GM23338 (cell line): ENCODE measurements at regions not wholly inside any gene's neighbourhood (a gene's known extent, or its start where the extent isn't known, plus 50 kb on each side); places are given as distances from the start of the nearest gene placed in this dataset.

ENCODE experiments used
- ATAC-seq: fragments of 200-7000 bp; cut with Tn5 transposase; 3 replicates; pipeline ENCODE4 v1.9.1; 2020
- DNase-seq: peaks from one replicate; pipeline ENCODE4 v3.0.0-alpha.2; 2015; ENCODE audit warnings: low spot score
- H2AFZ ChIP-seq: fragments of 200-600 bp; sonication (generic); 2 replicates; pipeline ENCODE4 v1.8.0; 2016; ENCODE audit warnings: antibody characterized with exemption, mild to moderate bottlenecking, moderate library complexity
- H3F3A ChIP-seq: fragments of 200-600 bp; sonication (generic); replicated peaks from 2 replicates; pipeline ENCODE4 v1.8.0; 2017; ENCODE audit warnings: antibody characterized with exemption, mixed run types, low read depth
- H3K27ac ChIP-seq: fragments of 200-600 bp; sonication (generic); 2 replicates; pipeline ENCODE4 v1.6.1; 2016; ENCODE audit warnings: low read depth
- H3K27me3 ChIP-seq: fragments of 200-600 bp; sonication (generic); 2 replicates; pipeline ENCODE4 v1.8.0; 2016; ENCODE audit warnings: mild to moderate bottlenecking, mixed run types, moderate library complexity; ENCODE audit not compliant: insufficient read depth
- H3K36me3 ChIP-seq: fragments of 200-600 bp; sonication (generic); 2 replicates; pipeline ENCODE4 v1.8.0; 2016; ENCODE audit warnings: mild to moderate bottlenecking; ENCODE audit not compliant: insufficient read depth
- H3K4me1 ChIP-seq: fragments of 200-600 bp; sonication (generic); 2 replicates; pipeline ENCODE4 v1.8.0; 2016; ENCODE audit warnings: mild to moderate bottlenecking, moderate library complexity; ENCODE audit not compliant: insufficient read depth
- H3K4me2 ChIP-seq: fragments of 200-600 bp; sonication (generic); 2 replicates; pipeline ENCODE4 v1.7.1; 2017; ENCODE audit warnings: mixed run types
- H3K4me3 ChIP-seq: fragments of 200-600 bp; sonication (generic); 2 replicates; pipeline ENCODE4 v1.6.1; 2016; ENCODE audit warnings: mixed run types
- H3K79me2 ChIP-seq: fragments of 200-600 bp; sonication (generic); replicated peaks from 2 replicates; pipeline ENCODE4 v1.8.0; 2017; ENCODE audit warnings: mild to moderate bottlenecking; ENCODE audit not compliant: insufficient read depth
- H3K9me2 ChIP-seq: fragments of 200-600 bp; sonication (generic); 2 replicates; pipeline ENCODE4 v1.8.0; 2017; ENCODE audit not compliant: insufficient read depth
- H4K20me1 ChIP-seq: fragments of 200-600 bp; sonication (generic); replicated peaks from 2 replicates; pipeline ENCODE4 v1.8.0; 2017; ENCODE audit warnings: mild to moderate bottlenecking; ENCODE audit not compliant: insufficient read depth
- H3K27ac Mint-ChIP-seq: 2 replicates; pipeline ENCODE4 v1.8.0; 2020; ENCODE audit warnings: inconsistent platforms, mild to moderate bottlenecking, moderate library complexity, mixed read lengths
- H3K27me3 Mint-ChIP-seq: 3 replicates; pipeline ENCODE4 v1.8.0; 2022; ENCODE audit warnings: low read depth, mild to moderate bottlenecking, moderate library complexity, mixed read lengths, inconsistent platforms; ENCODE audit not compliant: insufficient read depth, poor library complexity
- H3K36me3 Mint-ChIP-seq: 3 replicates; pipeline ENCODE4 v1.8.0; 2021; ENCODE audit warnings: low read depth, mild to moderate bottlenecking, inconsistent platforms, moderate library complexity, mixed read lengths
- H3K4me1 Mint-ChIP-seq: 3 replicates; pipeline ENCODE4 v1.8.0; 2020; ENCODE audit warnings: mild to moderate bottlenecking, inconsistent platforms, mixed read lengths
- H3K4me3 Mint-ChIP-seq: 3 replicates; pipeline ENCODE4 v1.8.0; 2021; ENCODE audit warnings: moderate library complexity, mild to moderate bottlenecking, inconsistent platforms, mixed read lengths
- H3K9me3 Mint-ChIP-seq: 3 replicates; pipeline ENCODE4 v1.8.0; 2020; ENCODE audit warnings: moderate library complexity, mild to moderate bottlenecking, inconsistent platforms, mixed read lengths
- CREB1 ChIP-seq: fragments of 250-450 bp; sonication (Bioruptor Pico); IDR thresholded peaks from 2 replicates; pipeline ENCODE4 v1.5.0; 2020; ENCODE audit warnings: low read depth, mild to moderate bottlenecking, moderate library complexity
- CTCF ChIP-seq, 2 experiments: fragments of 200-600 bp in 1 of 2; sonication (generic) in 1 of 2; conservative IDR thresholded peaks; 2 replicates each; pipeline versions ENCODE4 v1.5.1 to v1.6.1; 2016 to 2017; ENCODE audit warnings: antibody characterized with exemption in 2 of 2, low read depth in 2 of 2, mild to moderate bottlenecking in 2 of 2, moderate library complexity in 1 of 2
- EZH2 ChIP-seq: fragments of 200-600 bp; sonication (generic); IDR thresholded peaks from one replicate; pipeline ENCODE4 v1.8.0; 2017; ENCODE audit warnings: antibody characterized with exemption, mild to moderate bottlenecking, low read depth; ENCODE audit not compliant: unreplicated experiment
- EZH2phosphoT487 ChIP-seq: fragments of 200-600 bp; sonication (generic); IDR thresholded peaks from one replicate; pipeline ENCODE4 v1.8.1; 2018; ENCODE audit warnings: antibody characterized with exemption; ENCODE audit not compliant: unreplicated experiment
- JUNB ChIP-seq: IDR thresholded peaks from one replicate; pipeline ENCODE4 v1.6.1; 2016; ENCODE audit warnings: antibody characterized with exemption; ENCODE audit not compliant: unreplicated experiment
- NANOG ChIP-seq: IDR thresholded peaks from 2 replicates; pipeline ENCODE4 v1.6.1; 2016; ENCODE audit warnings: antibody characterized with exemption, borderline replicate concordance
- POLR2AphosphoS5 ChIP-seq: IDR thresholded peaks from 2 replicates; pipeline ENCODE4 v1.6.1; 2016; ENCODE audit warnings: antibody characterized with exemption, low read depth
- STAT1 ChIP-seq: IDR thresholded peaks from one replicate; pipeline ENCODE4 v1.6.1; 2016; ENCODE audit warnings: antibody characterized with exemption; ENCODE audit not compliant: unreplicated experiment
- ZNF114 ChIP-seq: fragments of 250-450 bp; sonication (Bioruptor Pico); IDR thresholded peaks from 2 replicates; pipeline ENCODE4 v1.5.0; 2020; ENCODE audit warnings: mild to moderate bottlenecking, moderate library complexity
- ZNF331 ChIP-seq: fragments of 250-450 bp; sonication (Bioruptor Pico); IDR thresholded peaks from 2 replicates; pipeline ENCODE4 v1.5.0; 2020; ENCODE audit warnings: low read depth, mild to moderate bottlenecking, moderate library complexity
- ZNF462 ChIP-seq: fragments of 250-450 bp; sonication (Bioruptor Pico); IDR thresholded peaks from 2 replicates; pipeline ENCODE4 v1.5.0; 2020; ENCODE audit warnings: mild to moderate bottlenecking, moderate library complexity
- TF ChIP-seq, protein P1 (sequence below): IDR thresholded peaks from one replicate; pipeline ENCODE4 v1.6.1; 2018; ENCODE audit warnings: antibody characterized with exemption; ENCODE audit not compliant: unreplicated experiment
- TF ChIP-seq, protein P2 (sequence below): IDR thresholded peaks from 2 replicates; pipeline ENCODE4 v1.6.1; 2016; ENCODE audit warnings: antibody characterized with exemption

- no peaks in the 10 kb centered on the region for H3K27me3 ChIP-seq
- no peaks in the 10 kb centered on the region for H3K36me3 ChIP-seq
- no peaks in the 10 kb centered on the region for H3K9me3 Mint-ChIP-seq
- ATAC-seq = no peak
- H3K4me1 Mint-ChIP-seq = peaks cover 2% of the 10 kb centered on the region; the same call in 1 of the 3 replicates
- H3K4me1 ChIP-seq = 0 out of 2 replicates have a peak, but pooled peaks cover 4% of the 10 kb centered on the region
- H3K4me3 ChIP-seq = no peak overlapping the region
- H4K20me1 ChIP-seq = no peaks in the 10 kb centered on the region
- no peaks in the 10 kb centered on the region for H3K79me2 ChIP-seq
- no peak overlapping the region for H3K27ac ChIP-seq
- TF ChIP-seq ZNF114 (CRISPR knock-in tag) = no peak
- TF ChIP-seq JUNB = no peak
- TF ChIP-seq CREB1 = no peak
- TF ChIP-seq CTCF (conservative IDR thresholded peaks at IDR 0.05; ENCODE audit: low read depth in 2 of 2) = no peak
- TF ChIP-seq, protein P1, sequence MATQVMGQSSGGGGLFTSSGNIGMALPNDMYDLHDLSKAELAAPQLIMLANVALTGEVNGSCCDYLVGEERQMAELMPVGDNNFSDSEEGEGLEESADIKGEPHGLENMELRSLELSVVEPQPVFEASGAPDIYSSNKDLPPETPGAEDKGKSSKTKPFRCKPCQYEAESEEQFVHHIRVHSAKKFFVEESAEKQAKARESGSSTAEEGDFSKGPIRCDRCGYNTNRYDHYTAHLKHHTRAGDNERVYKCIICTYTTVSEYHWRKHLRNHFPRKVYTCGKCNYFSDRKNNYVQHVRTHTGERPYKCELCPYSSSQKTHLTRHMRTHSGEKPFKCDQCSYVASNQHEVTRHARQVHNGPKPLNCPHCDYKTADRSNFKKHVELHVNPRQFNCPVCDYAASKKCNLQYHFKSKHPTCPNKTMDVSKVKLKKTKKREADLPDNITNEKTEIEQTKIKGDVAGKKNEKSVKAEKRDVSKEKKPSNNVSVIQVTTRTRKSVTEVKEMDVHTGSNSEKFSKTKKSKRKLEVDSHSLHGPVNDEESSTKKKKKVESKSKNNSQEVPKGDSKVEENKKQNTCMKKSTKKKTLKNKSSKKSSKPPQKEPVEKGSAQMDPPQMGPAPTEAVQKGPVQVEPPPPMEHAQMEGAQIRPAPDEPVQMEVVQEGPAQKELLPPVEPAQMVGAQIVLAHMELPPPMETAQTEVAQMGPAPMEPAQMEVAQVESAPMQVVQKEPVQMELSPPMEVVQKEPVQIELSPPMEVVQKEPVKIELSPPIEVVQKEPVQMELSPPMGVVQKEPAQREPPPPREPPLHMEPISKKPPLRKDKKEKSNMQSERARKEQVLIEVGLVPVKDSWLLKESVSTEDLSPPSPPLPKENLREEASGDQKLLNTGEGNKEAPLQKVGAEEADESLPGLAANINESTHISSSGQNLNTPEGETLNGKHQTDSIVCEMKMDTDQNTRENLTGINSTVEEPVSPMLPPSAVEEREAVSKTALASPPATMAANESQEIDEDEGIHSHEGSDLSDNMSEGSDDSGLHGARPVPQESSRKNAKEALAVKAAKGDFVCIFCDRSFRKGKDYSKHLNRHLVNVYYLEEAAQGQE = no peak
- no peak for TF ChIP-seq STAT1
- no peak for TF ChIP-seq ZNF331 (CRISPR knock-in tag)
- no peak for TF ChIP-seq POLR2AphosphoS5
- no peak for TF ChIP-seq ZNF462
- TF ChIP-seq NANOG = no peak
- no peak for TF ChIP-seq EZH2phosphoT487
- TF ChIP-seq, protein P2, sequence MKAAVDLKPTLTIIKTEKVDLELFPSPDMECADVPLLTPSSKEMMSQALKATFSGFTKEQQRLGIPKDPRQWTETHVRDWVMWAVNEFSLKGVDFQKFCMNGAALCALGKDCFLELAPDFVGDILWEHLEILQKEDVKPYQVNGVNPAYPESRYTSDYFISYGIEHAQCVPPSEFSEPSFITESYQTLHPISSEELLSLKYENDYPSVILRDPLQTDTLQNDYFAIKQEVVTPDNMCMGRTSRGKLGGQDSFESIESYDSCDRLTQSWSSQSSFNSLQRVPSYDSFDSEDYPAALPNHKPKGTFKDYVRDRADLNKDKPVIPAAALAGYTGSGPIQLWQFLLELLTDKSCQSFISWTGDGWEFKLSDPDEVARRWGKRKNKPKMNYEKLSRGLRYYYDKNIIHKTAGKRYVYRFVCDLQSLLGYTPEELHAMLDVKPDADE = no peak
- TF ChIP-seq EZH2 = no peak
- H3F3A ChIP-seq = no peaks in the 10 kb centered on the region
- no peak overlapping the region for H3K27ac Mint-ChIP-seq
- no peak overlapping the region for H2AFZ ChIP-seq
- H3K36me3 Mint-ChIP-seq = no peaks in the 10 kb centered on the region
- no peaks in the 10 kb centered on the region for H3K27me3 Mint-ChIP-seq
- no peak overlapping the region for H3K4me2 ChIP-seq
- H3K4me3 Mint-ChIP-seq = no peak overlapping the region
- peaks cover 8% of the 10 kb centered on the region for H3K9me2 ChIP-seq
- DNase-seq = no peak
Observed at GRCh38 chr4:100875296-100876068, 357.7 kb upstream of the EMCN start.
